ENCODE measurements at regions not wholly inside any gene's neighbourhood (a gene's known extent, or its start where the extent isn't known, plus 50 kb on each side); places are given as distances from the start of the nearest gene placed in this dataset.

DNA sequence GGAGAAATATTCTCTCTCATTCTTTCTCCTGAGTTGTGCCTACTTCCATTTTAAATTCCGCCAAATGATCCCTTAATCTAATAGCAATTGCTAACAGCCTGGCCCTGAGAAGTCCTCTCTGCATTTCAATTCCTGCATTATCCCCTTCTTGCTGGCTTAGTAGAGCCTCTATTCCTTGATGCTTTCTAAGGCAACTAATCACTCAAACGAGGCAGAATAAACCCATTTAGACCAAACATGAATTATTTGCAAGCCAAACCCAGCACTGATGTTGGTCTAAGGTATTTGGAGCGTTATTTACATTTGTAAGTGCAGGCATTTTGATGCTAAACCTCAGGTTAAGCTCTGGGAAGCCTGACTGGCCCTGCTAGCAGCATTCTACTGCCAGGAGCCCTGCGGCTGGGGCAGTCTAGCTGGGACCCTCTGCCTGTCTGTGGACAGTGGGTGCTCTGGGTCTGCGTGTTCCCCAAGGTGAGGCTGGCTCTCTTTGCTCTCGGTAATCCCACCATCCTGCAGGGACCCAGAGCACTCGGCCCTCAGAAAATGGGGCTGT is 173.1 kb upstream of the HS6ST1 start (continued):
- TF ChIP-seq, protein P1, sequence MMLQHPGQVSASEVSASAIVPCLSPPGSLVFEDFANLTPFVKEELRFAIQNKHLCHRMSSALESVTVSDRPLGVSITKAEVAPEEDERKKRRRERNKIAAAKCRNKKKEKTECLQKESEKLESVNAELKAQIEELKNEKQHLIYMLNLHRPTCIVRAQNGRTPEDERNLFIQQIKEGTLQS (IDR thresholded peaks at IDR 0.05), result no peak
- TF ChIP-seq NR2F2 (IDR thresholded peaks at IDR 0.05) (no peak), MAX (IDR thresholded peaks at IDR 0.05) (no peak), GABPA (IDR thresholded peaks at IDR 0.05 in 1 of 2, conservative IDR thresholded peaks at IDR 0.05 in 1 of 2) (no peak), ZBTB33 (IDR thresholded peaks at IDR 0.05) (no peak), SP1 (IDR thresholded peaks at IDR 0.05) (no peak)

- Histone ChIP-seq H3K27ac (ENCODE audit: low read depth in 1 of 2, low read length in 2 of 2) (no peak overlapping the region), H3K4me1 (ENCODE audit: control insufficient read depth in 4 of 4, insufficient read depth in 4 of 4, low read length in 3 of 4) (no peaks in the 10 kb centered on the region), H3K27me3 (ENCODE audit: control insufficient read depth in 4 of 4, insufficient read depth in 4 of 4, low read length in 3 of 4) (no peaks in the 10 kb centered on the region), H3K36me3 (ENCODE audit: control insufficient read depth in 4 of 4, insufficient read depth in 3 of 4, low read depth in 1 of 4, low read length in 3 of 4) (no peaks in the 10 kb centered on the region), H3K4me3 (ENCODE audit: low read depth in 1 of 3, low read length in 3 of 3) (no peak overlapping the region), H3K9ac (ENCODE audit: low read depth in 1 of 2, low read length in 2 of 2) (no peak overlapping the region), H3K9me3 (ENCODE audit: control insufficient read depth in 4 of 4, low read length in 3 of 4) (peaks cover 0 to 8% (median 0%) of the 10 kb centered on the region in 4 donors)
- peak; percentile 29 for DNase-seq (ENCODE audit: low spot score)
- TF ChIP-seq HNF4A (conservative IDR thresholded peaks at IDR 0.05) (no peak), RXRA (IDR thresholded peaks at IDR 0.05) (no peak), HNF4G (IDR thresholded peaks at IDR 0.05) (no peak), ZBTB33 (IDR thresholded peaks at IDR 0.05) (no peak), RAD21 (IDR thresholded peaks at IDR 0.05) (no peak), FOXA2 (IDR thresholded peaks at IDR 0.05) (no peak), EGR1 (IDR thresholded peaks at IDR 0.05; ENCODE audit: low read depth in 2 of 2) (no peak), GABPA (IDR thresholded peaks at IDR 0.05 in 1 of 2, conservative IDR thresholded peaks at IDR 0.05 in 1 of 2) (no peak), FOXA1 (IDR thresholded peaks at IDR 0.05) (no peak), YY1 (IDR thresholded peaks at IDR 0.05) (no peak), MAX (IDR thresholded peaks at IDR 0.05) (no peak)
- WGBS, result 63% methylated on average over 65 of the region's 65 CpGs
Measured at GRCh38 chr2:128492966-128493811, 174.5 kb upstream of the HS6ST1 start.

- Histone ChIP-seq H3K9ac (ENCODE audit: low read depth in 1 of 2, low read length in 2 of 2) (no peak overlapping the region), H3K4me1 (ENCODE audit: control insufficient read depth in 4 of 4, insufficient read depth in 4 of 4, low read length in 3 of 4) (no peaks in the 10 kb centered on the region), H3K27me3 (ENCODE audit: control insufficient read depth in 4 of 4, insufficient read depth in 4 of 4, low read length in 3 of 4) (no peaks in the 10 kb centered on the region), H3K4me3 (ENCODE audit: low read depth in 1 of 3, low read length in 3 of 3) (no peak overlapping the region), H3K36me3 (ENCODE audit: control insufficient read depth in 4 of 4, insufficient read depth in 3 of 4, low read depth in 1 of 4, low read length in 3 of 4) (no peaks in the 10 kb centered on the region), H3K9me3 (ENCODE audit: control insufficient read depth in 4 of 4, low read length in 3 of 4) (peaks cover 0 to 8% (median 0%) of the 10 kb centered on the region in 4 donors), H3K27ac (ENCODE audit: low read depth in 1 of 2, low read length in 2 of 2) (no peak overlapping the region)
- TF ChIP-seq YY1 (IDR thresholded peaks at IDR 0.05) (no peak), MAX (IDR thresholded peaks at IDR 0.05) (no peak), SP1 (IDR thresholded peaks at IDR 0.05) (no peak), NR2F2 (IDR thresholded peaks at IDR 0.05) (no peak), TAF1 (conservative IDR thresholded peaks at IDR 0.05) (no peak), FOXA1 (IDR thresholded peaks at IDR 0.05) (no peak)
- TF ChIP-seq, protein P1 (IDR thresholded peaks at IDR 0.05), result no peak
- TF ChIP-seq, protein P2, sequence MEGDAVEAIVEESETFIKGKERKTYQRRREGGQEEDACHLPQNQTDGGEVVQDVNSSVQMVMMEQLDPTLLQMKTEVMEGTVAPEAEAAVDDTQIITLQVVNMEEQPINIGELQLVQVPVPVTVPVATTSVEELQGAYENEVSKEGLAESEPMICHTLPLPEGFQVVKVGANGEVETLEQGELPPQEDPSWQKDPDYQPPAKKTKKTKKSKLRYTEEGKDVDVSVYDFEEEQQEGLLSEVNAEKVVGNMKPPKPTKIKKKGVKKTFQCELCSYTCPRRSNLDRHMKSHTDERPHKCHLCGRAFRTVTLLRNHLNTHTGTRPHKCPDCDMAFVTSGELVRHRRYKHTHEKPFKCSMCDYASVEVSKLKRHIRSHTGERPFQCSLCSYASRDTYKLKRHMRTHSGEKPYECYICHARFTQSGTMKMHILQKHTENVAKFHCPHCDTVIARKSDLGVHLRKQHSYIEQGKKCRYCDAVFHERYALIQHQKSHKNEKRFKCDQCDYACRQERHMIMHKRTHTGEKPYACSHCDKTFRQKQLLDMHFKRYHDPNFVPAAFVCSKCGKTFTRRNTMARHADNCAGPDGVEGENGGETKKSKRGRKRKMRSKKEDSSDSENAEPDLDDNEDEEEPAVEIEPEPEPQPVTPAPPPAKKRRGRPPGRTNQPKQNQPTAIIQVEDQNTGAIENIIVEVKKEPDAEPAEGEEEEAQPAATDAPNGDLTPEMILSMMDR (IDR thresholded peaks at IDR 0.05; ENCODE audit: low read depth, low read length, missing input control), result no peak
- no peak for DNase-seq (ENCODE audit: low spot score)
- 75% methylated on average over 15 of the region's 15 CpGs for WGBS
Measured at GRCh38 chr2:128493880-128494279, 175.2 kb upstream of the HS6ST1 start.

Measured in liver (tissue), 8 donors.